Nephron (organoid): ENCODE measurements at regions not wholly inside any gene's neighbourhood (a gene's known extent, or its start where the extent isn't known, plus 50 kb on each side); places are given as distances from the start of the nearest gene placed in this dataset.

Experiments used
- H3K27ac Mint-ChIP-seq, 3 experiments: 2 replicates each; pipeline ENCODE4 v1.8.0; 2020; ENCODE audit warnings: mixed read lengths in 3 of 3, mild to moderate bottlenecking in 2 of 3, moderate library complexity in 1 of 3
- H3K27me3 Mint-ChIP-seq: 2 replicates; pipeline ENCODE4 v1.8.0; 2021; ENCODE audit warnings: low read depth, mild to moderate bottlenecking, moderate library complexity, mixed read lengths
- H3K36me3 Mint-ChIP-seq: 2 replicates; pipeline ENCODE4 v1.8.0; 2020; ENCODE audit warnings: low read depth, mixed read lengths
- H3K4me1 Mint-ChIP-seq: 2 replicates; pipeline ENCODE4 v1.8.0; 2020; ENCODE audit warnings: mixed read lengths
- H3K4me3 Mint-ChIP-seq, 3 experiments: 2 replicates each; pipeline ENCODE4 v1.8.0; 2020; ENCODE audit warnings: mild to moderate bottlenecking in 3 of 3, mixed read lengths in 3 of 3, moderate library complexity in 2 of 3
- H3K9me3 Mint-ChIP-seq: 2 replicates; pipeline ENCODE4 v1.8.0; 2020; ENCODE audit warnings: mixed read lengths
- TF ChIP-seq, protein P1 (sequence below), 3 experiments: fragments of 200-600 bp; sonication (generic); IDR thresholded peaks; one replicate each; pipeline ENCODE4 v1.5.0; 2021; ENCODE audit warnings: antibody characterized with exemption in 3 of 3; ENCODE audit not compliant: unreplicated experiment in 3 of 3

DNA sequence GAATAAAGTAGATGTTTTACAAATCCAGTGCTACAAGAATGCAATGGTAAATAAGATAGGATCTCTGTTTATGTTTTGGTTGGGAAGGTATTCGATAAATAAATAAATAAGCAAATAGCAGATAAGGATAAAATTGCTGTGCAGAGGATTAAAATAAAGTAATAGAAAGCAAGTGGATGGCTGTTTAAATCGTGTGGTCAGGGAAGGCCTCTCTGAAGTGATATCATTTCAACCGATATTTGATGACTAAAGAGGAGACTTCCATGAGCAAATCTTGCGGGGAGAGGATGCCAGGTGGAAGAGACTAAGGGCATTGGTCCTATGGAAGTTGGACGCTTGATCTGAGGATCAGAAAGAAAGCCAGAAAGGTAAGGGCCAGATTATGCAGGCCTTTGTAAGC lies 92.0 kb upstream of the CCN2 start:
- H3K4me1 Mint-ChIP-seq = peaks cover 11% of the 10 kb centered on the region
- no peak overlapping the region for H3K27ac Mint-ChIP-seq
- H3K4me3 Mint-ChIP-seq = no peak overlapping the region
- TF ChIP-seq, protein P1, sequence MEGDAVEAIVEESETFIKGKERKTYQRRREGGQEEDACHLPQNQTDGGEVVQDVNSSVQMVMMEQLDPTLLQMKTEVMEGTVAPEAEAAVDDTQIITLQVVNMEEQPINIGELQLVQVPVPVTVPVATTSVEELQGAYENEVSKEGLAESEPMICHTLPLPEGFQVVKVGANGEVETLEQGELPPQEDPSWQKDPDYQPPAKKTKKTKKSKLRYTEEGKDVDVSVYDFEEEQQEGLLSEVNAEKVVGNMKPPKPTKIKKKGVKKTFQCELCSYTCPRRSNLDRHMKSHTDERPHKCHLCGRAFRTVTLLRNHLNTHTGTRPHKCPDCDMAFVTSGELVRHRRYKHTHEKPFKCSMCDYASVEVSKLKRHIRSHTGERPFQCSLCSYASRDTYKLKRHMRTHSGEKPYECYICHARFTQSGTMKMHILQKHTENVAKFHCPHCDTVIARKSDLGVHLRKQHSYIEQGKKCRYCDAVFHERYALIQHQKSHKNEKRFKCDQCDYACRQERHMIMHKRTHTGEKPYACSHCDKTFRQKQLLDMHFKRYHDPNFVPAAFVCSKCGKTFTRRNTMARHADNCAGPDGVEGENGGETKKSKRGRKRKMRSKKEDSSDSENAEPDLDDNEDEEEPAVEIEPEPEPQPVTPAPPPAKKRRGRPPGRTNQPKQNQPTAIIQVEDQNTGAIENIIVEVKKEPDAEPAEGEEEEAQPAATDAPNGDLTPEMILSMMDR (IDR thresholded peaks at IDR 0.05; ENCODE audit: unreplicated experiment in 3 of 3) = no peak
- peaks cover 2% of the 10 kb centered on the region for H3K9me3 Mint-ChIP-seq
- H3K27me3 Mint-ChIP-seq = no peaks in the 10 kb centered on the region
- H3K36me3 Mint-ChIP-seq = no peaks in the 10 kb centered on the region

DNA sequence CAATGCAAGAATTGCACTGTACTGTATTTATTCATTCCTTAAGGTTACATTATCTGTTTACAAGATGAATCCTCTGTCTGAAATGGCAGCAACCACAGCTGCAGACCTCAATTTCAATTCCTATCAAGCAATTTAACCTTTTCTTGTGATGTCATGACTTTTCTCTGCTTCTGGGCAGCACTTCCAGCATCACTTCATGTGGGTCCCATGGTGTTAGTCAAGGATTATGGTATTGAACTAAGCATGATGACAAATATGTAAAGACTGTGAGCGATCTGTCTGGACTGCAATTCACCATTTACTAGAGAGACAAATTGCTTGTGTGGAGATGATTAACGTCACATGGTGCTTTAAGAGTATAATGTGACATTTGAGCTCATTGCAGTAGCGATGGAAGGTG lies 90.5 kb upstream of the CCN2 start:
- H3K4me1 Mint-ChIP-seq = peaks cover 7% of the 10 kb centered on the region
- H3K27ac Mint-ChIP-seq = no peak overlapping the region
- TF ChIP-seq, protein P1 (IDR thresholded peaks at IDR 0.05; ENCODE audit: unreplicated experiment in 3 of 3) = no peak
- H3K9me3 Mint-ChIP-seq = peaks cover 2% of the 10 kb centered on the region
- H3K27me3 Mint-ChIP-seq = no peaks in the 10 kb centered on the region
- no peaks in the 10 kb centered on the region for H3K36me3 Mint-ChIP-seq
- H3K4me3 Mint-ChIP-seq = no peak overlapping the region

DNA sequence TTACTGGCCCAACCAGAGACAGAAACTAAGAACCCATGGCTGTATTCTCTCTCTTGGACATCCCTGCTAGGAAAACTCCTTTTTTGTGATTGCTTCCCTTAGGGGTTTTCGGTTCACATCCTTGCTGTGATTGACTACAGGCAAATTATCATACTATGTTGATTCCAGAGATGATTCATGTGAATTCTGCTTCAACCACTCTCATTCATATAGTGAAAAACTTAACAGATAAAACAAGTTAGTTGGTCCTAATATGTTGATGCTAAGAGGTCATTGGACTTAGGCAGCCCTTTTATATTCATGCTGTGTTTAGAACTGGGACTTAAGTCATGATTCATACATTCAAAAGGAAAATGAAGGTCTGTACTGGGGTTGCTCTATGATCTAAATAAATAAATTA lies 76.9 kb upstream of the CCN2 start:
- Mint-ChIP-seq H3K4me3 (no peak overlapping the region), H3K27me3 (no peaks in the 10 kb centered on the region), H3K4me1 (no peaks in the 10 kb centered on the region), H3K27ac (no peak overlapping the region), H3K9me3 (no peaks in the 10 kb centered on the region), H3K36me3 (no peaks in the 10 kb centered on the region)
- TF ChIP-seq, protein P1 (IDR thresholded peaks at IDR 0.05; ENCODE audit: unreplicated experiment in 3 of 3) = no peak

DNA sequence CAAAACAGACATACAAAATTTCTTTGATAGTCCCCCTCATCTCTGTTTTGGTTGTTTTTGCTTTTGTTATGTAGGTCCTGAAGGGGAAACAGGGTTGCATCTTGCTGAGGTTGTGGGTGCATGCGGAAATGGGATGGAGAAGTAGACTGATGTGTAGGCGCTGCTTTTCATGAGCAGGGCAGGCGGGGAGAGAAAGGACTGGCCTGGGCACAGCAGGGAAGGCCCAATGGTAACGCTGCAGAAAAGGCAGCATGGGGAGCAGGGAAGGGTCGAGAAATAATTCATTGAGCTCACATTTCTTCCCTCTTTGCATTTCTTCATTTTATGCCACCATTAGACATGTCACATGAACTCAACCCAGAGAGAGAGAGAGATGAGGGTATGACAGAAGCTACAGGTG lies 74.3 kb upstream of the CCN2 start:
- Mint-ChIP-seq H3K36me3 (no peaks in the 10 kb centered on the region), H3K4me1 (peaks cover 15% of the 10 kb centered on the region), H3K27me3 (no peaks in the 10 kb centered on the region), H3K4me3 (no peak overlapping the region), H3K9me3 (no peaks in the 10 kb centered on the region), H3K27ac (no peak overlapping the region)
- TF ChIP-seq, protein P1 (IDR thresholded peaks at IDR 0.05; ENCODE audit: unreplicated experiment in 3 of 3) = no peak

DNA sequence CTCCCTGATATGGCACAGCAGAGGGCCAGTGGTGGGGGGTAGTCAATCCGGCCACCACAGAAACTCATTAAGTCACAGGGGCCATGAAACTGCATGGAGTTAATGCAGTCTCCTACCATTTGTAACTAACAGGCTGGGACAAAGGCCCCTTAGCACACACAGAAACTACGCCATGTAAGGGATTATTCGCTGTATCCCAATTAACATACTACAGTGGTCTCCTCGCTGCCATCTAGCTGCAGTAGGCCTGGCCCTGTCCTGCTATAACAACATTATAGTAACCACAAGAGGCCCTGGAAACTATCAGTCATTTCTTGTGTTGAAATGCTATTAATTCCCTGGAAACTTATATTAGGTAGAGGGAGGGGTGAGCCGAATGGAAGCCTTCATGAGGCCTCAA lies 72.3 kb upstream of the CCN2 start:
- H3K36me3 Mint-ChIP-seq = no peaks in the 10 kb centered on the region
- H3K27ac Mint-ChIP-seq = no peak overlapping the region

More for the DNA sequence above, 72.3 kb upstream of the CCN2 start:
- Mint-ChIP-seq H3K9me3 (no peaks in the 10 kb centered on the region), H3K27me3 (no peaks in the 10 kb centered on the region), H3K4me3 (no peak overlapping the region), H3K4me1 (peaks cover 32% of the 10 kb centered on the region)
- TF ChIP-seq, protein P1 (IDR thresholded peaks at IDR 0.05; ENCODE audit: unreplicated experiment in 3 of 3) = no peak
